Stomach (tissue), 4 donors: ENCODE measurements at regions not wholly inside any gene's neighbourhood (a gene's known extent, or its start where the extent isn't known, plus 50 kb on each side); places are given as distances from the start of the nearest gene placed in this dataset.

Source experiments
- CTCF ChIP-seq, 7 experiments: fragments of 450-650 bp in 4 of 7; fragments of 200-600 bp in 3 of 7; sonication (generic) in 3 of 7; IDR thresholded peaks; one replicate each; pipeline ENCODE4 v1.5.1; 2016 to 2019; ENCODE audit warnings: antibody characterized with exemption in 7 of 7, control low read depth in 2 of 7, mild to moderate bottlenecking in 1 of 7
- EP300 ChIP-seq: sonication (generic); formaldehyde crosslinking; IDR thresholded peaks from one replicate; pipeline ENCODE4 v1.6.1; 2017; ENCODE audit warnings: antibody characterized with exemption
- POLR2A ChIP-seq, 4 donors: fragments of 450-650 bp; IDR thresholded peaks; one replicate each; pipeline ENCODE4 v1.6.1; 2016; ENCODE audit warnings: antibody characterized with exemption in 4 of 4, control low read depth in 2 of 4, mild to moderate bottlenecking in 1 of 4, moderate library complexity in 1 of 4
- POLR2AphosphoS5 ChIP-seq, 3 donors: sonication (generic); formaldehyde crosslinking; IDR thresholded peaks; one replicate each; pipeline ENCODE4 v1.6.1; 2016; ENCODE audit warnings: antibody characterized with exemption in 3 of 3

- TF ChIP-seq CTCF (IDR thresholded peaks at IDR 0.05) (no peak), POLR2A (IDR thresholded peaks at IDR 0.05) (no peak), POLR2AphosphoS5 (IDR thresholded peaks at IDR 0.05) (no peak), EP300 (no peak)
These were observed 293.8 kb downstream of the TCERG1L start for GRCh38 chr10:131017566-131018285.
